Inferior parietal cortex (tissue), 1 donor: ENCODE measurements at regions not wholly inside any gene's neighbourhood (a gene's known extent, or its start where the extent isn't known, plus 50 kb on each side); places are given as distances from the start of the nearest gene placed in this dataset.

Source experiments
- DNase-seq: peaks from one replicate; pipeline ENCODE4 v3.0.0-alpha.2; 2016; ENCODE audit errors: extremely low spot score

DNA sequence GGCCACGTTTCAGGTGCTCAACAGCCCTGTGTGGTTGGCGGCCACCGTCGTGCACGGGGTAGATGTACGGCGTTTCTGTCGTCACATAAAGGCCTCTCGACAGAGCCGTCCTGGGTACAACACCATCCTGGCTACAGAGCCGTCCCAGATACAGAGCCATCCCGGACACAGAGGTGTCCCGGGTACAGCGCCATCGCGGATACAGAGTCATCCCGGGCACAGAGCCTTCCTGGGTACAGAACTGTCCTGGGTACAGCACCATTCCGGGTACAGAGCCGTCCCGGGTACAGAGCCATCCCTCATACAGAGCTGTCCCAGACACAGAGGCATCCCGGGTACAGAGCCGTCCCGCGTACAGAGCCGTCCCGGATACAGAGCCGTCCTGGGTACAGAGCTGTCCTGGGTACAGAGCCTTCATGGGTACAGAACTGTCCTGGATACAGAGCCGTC lies 222.7 kb upstream of the SOX1 start:
- DNase-seq = no peak

DNA sequence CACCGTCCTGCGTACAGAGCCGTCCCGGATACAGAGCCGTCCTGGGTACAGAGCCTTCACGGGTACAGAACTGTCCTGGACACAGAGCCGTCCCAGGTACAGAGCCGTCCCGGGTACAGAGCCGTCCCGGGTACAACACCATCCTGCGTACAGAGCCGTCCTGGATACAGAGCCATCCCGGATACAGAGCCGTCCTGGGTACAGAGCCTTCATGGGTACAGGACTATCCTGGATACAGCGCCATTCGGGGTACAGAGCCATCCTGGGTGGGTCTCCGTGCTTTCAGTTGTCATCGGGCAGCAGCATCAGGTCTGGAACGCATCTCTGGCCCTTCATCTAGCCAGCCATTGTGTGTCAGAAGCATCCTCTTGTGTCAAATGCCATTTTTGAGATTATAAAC lies 222.3 kb upstream of the SOX1 start:
- DNase-seq = no peak

DNA sequence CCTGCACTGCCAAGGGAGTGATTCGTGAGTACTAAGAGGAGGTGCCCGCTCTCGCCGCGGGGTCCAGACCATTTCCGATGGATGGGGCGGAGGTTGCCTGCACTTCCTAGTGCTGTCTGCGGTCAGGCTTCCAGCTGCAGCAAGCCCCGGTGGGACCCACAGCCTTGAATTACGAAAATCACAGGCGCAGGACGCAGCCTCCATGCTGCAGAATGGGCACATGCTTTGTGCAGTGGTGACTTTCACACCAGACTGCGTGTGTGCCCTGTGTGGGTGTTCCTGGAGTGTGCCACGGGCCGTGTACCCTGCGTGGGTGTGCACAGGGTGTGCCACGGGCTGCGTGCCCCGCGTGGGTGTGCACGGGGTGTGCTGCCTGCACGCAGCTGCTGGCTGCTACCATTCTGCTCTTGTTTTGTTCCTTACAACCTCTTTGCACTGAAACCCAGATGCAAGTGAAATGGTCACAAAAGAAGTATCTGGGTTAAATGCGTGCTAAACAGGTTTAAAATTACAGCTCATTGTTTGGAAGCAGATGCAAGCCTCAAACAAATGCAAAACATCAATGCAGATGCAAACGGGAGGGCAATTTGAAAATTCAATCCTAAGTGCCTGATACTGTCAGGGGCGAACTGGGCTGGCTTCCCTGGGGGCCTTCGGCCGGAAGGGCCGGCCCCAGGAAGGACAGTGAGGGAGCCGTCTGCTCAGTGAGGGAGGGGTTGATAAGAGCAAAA lies 221.2 kb upstream of the SOX1 start:
- DNase-seq = no peak

DNA sequence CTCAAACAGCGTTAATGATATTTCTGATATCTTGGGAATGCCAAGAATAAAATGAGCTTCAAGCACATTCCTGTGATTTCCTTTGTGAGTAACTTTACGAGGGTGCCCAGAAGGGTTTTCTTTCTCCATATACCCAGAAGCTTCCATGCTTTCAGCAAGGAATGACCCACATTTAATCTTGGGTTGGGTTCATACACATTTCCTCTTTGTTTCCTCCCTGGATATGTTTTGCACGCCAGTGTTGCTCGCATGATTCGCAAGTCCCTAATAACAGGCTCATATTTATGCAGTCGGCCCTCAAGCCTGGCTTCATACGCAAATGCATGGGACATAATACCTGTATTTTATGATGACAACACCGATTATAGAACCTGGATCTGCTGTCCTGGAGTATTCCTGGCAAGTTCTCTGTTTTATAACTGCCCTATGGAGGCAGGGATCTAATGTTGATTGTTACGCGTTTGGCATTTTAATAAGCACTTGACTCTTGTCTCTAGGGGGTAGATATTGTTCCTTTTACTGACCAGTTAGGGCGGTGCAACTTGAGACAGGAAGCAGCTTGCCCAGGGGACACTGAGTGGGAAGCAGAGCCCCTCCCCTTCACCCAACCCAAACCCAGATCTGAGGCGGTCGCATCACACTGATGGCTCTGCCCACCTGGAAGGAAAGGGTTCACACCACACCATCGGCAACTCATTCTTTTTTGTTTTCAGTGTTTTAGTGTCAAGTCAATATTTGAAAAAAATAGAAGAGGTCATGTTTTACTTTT lies 220.4 kb upstream of the SOX1 start:
- DNase-seq = no peak

DNA sequence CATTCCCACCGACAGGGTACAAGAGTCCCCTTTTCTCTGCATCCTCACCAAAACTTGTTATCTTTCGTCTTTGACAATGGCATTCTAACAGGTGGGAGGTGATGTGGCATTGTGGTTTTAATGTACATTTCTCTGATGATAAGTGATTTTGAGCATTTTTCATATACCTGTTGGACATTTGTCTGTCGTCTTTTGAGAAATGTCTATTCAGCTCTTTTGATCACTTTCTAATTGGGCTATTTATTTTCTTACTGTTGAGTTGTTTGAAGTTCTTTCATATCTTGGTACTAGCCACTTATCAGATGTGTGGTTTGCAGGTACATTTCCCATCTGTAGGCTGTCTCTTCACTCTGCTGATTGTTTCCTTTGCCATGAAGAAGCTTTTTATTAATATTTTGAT lies 219.0 kb upstream of the SOX1 start:
- no peak for DNase-seq

DNA sequence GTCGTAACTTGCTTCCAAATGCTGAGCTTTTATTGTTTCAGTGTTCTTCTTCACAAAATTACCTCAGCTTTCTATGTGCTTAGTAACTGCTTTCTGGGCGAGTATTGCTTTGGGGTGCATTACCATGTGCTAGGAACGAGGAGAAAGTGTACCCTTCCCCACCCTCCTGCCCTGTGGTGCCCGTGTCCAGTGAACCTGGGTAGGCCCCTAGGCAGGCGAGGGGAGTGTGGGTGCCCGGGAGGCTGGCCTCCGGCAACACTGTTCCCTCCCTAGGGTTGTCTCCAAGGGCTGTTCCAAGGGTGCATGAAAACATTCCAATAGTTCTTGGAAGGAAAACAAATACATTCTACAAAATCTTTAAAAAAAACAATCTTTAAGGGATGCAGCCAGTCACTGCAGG lies 216.5 kb upstream of the SOX1 start:
- no peak for DNase-seq

DNA sequence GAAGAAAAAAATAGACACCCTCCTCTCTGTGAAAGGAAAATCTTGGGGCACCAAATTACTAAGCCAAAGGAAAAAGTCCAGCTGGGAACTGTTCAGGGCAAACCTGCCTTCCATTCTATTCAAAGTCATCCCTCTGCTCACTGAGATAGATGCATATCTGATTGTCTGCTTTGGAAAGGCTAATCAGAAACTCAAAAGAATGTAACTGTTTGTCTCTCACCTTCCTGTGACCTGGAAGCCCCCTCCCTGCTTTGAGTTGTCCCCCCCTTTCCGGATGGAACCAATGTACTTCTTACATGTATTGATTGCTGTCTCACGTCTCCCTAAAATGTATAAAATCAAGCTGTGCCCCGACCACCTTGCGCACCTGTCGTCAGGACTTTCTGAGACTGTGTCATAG lies 216.0 kb upstream of the SOX1 start:
- DNase-seq = no peak

DNA sequence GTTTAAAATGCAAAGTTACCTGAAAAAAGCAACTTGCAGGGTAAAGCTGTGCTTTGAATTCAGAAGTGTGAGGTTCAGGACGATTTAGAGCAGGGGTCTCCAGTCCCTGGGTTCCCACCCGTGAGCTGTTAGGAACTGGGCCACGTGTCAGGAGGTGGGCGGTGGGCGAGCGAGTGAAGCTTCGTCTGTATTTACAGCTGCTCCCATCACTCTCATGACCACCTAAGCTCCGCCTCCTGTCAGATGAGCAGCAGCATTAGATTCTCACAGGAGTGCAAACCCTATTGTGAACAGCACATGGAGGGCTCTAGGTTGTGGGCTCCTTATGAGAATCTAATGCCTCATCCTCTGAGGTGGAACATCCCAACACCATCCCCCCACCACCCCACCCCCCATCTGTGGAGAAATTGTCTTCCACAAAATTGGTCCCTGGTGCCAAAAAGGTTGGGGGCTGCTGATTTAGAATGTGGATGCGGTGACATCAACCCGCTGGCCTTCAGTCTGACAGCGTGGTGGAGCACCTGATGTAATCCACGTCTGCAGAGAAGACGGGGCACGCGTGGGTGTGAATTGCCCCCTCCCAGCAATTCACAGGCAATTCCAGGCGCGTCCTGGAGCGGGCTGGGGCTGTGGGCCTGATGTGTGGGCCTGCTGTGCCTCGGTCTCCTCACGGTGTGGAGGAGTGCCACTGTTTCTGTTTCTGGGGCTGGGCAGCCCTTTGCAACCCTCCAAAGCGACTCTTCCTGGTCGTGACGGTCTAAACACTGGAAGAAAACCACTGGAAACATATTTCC lies 214.0 kb upstream of the SOX1 start:
- no peak for DNase-seq

DNA sequence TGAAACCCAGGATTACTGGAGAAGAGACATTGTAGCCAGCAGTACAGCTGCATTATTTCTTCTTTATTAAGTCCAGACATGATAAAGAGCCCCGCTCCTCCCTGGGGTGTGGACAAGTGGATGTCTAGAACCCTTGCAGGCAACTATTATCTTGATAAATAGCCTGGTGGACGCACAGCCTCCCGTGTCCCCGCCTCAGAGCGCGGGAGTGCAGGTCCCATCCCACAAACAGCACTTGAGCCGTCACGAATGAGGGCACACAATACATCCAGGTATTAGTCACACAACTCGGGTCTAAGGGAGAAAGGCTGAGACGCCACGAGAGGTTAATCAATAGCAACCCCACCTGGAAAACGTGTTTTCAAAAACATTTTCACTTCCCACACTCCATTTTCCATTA lies 213.2 kb upstream of the SOX1 start:
- DNase-seq = no peak

DNA sequence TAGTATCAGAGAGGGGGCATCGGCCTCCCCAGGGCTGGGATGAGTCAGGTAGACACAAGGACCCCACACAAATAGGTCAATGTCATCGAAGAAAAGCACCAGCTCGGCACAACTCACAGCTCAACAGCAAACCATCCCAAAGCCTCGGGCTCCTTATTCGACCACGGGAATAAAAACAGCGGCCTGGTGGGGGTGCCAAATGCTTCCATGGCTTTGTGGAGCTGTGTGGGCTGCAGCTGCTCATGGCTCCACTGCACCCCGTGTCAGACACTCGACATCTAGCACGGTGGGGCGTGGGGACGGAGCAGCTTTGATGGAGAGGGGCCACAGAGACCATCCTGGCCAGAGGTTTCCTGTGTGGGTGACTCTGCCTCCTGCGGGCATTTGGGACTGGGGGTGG lies 212.5 kb upstream of the SOX1 start:
- no peak for DNase-seq

DNA sequence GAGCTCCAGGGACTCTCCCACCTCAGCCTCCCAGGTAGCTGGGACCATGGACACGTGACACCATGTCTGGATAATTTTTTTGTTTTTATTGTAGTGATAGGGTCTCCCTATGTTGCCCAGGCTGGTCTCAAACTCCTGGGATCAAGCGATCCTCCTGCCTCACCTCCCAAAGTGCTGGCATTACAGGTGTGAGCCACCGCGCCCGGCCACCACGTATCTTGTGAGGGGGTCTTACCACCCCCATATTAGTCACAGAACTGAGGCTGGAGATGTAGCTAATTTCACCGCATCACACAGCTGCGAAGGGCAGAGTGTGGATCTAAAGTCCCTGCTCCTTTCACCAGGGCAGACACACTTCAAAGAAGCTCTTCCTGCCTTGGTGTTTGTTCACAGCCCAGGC lies 211.8 kb upstream of the SOX1 start:
- no peak for DNase-seq

DNA sequence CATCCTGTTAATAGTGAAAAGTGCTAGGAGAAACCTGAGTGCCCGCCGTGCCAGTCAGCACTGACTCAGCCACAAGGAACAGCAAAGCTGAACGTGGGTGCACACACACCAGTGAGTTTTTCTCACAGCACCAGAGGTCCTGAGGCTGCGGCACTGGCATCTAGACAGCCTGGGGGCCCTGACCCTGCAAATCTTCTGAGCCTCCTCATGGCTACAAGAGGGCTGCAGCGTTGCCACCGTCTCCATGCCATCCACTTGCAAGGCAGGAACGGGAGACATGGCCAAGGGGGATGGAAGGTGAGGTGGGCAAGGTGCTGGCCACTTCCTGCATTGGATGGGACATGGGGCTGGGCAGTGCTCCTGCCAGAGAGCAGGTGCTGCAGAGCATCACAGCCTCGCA lies 211.2 kb upstream of the SOX1 start:
- no peak for DNase-seq

DNA sequence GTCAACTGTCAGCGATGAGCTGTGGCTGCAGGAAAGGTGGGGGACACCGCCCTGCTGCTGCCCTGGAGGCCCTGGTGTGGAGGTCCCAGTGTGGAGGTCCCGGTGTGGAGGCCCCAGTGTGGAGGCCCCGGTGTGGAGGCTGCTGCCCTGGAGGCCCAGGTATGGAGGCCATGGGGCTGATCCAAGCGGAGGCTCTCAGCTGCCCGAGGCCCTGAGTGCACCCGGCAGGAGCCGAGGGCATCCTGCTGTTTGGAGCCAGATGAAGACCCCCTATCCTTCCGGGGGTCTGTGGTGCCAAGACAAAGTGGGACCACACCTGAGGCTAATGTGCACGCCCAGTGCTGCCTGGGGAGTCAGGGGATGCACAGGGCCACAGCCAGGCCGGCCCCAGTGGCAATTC lies 210.4 kb upstream of the SOX1 start:
- no peak for DNase-seq

DNA sequence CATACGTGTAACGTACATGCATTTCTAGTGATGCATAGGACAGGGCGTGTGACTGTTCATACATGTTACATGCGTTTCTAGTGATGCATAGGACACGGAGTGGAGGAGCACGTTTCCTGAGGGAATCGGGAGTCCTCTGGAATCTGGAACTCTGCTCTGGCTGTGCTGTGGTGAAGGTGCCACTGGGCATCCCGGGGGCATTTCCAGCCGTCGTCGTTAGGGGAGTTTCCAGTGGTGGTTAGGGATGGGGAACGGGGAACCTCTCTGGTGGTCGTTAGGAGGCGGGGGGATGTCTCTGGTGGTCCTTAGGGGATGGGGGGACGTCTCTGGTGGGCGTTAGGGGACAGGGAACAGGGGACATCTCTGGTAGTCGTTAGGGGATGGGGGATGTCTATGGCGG lies 209.6 kb upstream of the SOX1 start:
- no peak for DNase-seq

DNA sequence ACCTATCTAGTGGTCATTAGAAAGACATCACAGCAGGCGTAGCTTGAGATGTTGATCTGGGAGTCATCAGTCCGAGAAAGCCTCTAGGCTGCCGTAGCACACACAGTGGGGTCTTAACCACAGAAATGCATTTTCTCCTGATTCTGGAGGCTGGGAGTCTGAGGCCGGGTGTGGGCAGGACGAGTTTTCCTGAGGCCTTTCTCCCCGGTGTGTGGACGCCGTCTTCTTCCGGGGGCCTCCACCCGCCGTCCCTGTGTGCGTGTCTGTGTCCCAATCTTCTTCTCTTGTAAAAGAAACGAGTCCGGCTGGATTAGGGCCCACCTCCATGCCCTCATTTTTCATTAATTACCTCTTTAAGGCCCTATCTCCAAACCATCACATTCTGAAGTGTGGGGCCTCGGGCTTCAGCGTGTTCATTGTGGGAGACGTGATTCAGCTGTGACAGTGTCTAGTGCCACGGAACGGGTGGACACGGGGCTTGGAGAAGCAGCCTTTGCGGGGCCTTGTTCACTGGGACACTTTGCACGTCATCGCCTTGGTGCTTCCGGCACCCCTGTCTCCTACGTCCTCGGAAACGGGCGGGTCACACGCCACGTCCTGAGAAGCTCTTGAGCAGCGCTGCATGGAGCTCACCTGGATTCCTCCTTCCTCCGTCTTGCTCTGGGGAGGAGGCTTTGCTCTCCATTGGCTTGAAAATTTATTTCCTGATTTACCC lies 208.9 kb upstream of the SOX1 start:
- no peak for DNase-seq

DNA sequence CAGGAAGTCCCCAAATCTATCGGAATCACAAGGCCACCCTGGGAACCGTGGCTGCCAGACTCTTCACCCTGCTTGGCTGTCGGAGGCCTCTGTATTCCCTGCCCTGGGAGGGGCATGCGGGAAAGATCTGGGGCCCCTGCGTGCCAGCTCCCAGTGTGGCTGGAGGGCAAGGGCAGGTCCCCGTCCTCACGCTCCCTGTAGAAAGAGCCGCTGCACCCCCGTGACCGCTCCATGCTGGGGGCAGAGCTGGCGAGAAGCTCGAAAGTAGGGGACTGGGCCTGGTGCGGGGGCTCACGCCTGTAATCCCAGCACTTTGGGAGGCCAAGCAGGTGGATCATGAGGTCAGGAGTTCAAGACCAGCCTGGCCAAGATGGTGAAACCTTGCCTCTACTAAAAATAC lies 208.4 kb upstream of the SOX1 start:
- no peak for DNase-seq

DNA sequence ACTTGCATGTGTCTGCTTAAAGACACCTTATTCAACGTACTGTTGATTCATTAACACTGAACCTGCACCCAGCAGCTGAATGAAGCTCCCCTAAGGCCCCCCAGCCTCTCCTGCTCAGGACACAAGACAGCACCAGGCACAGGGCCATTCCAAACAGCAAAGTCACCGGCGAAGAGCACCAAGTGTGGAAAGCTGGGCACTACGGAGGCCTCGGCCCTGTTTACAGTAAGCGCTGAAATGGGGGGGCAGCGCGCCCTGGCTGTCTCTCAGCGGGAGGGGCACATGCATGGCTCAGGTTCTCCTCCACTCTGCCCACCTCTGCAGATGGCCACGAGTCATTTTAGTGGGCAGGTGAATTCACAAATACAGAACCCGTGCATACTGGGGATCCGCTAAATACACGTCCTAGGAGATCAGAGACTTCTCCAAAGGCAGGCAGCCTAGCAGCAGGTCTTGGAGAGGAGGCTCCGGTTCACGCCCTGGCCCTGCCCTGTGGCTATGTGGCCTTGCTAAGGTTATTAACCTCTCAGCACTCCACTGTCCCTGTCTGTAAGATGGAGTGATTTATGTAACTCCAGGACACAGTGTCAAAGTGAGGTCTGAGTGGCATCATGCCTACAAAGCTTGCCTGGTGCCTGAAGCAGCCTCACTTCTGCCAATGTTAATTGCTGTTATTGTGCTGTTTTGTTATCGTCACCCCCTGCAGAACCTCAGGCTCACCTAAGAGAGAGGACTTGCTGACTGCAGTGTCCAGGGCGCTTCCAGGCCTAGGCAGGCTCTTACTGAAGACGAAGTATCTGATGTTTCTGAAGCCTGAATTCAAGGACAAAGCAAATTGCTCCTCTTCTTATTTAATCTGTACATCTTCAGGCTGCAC lies 207.4 kb upstream of the SOX1 start:
- DNase-seq = no peak

DNA sequence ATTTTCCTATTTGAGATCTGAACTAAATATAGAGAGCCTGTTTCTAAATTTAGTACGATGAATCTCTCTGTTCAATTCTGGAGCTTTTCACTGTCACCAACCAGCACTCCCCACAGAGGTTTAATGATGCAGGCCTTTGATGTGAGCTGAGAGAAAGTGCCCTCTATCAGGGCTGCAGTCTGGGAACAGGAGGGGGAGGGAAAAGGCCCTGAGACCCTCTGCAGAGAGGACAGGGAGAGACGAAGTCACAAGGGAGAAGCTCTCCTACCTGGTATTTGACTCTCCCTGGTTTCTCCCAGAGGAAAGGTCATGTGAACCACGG lies 206.8 kb upstream of the SOX1 start:
- DNase-seq = no peak

DNA sequence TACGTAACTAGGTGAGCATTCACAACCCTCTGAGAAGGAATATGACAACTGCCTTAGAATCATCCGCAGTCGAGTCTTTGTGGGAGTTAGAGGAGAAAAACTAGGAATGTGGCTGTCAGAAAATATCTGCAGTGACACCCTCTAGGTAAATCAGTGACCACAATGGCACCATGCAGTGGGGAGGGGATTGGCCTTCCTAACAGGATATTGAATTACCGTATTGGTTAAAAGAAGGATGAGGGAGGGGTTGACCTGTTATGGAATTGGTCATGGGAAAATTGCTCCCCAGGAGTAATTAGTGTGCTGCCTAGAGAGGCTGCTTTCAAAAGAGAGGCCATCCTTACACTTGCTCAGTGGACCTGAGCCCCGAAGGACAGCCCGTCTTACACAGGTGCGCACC lies 205.6 kb upstream of the SOX1 start:
- DNase-seq = no peak

DNA sequence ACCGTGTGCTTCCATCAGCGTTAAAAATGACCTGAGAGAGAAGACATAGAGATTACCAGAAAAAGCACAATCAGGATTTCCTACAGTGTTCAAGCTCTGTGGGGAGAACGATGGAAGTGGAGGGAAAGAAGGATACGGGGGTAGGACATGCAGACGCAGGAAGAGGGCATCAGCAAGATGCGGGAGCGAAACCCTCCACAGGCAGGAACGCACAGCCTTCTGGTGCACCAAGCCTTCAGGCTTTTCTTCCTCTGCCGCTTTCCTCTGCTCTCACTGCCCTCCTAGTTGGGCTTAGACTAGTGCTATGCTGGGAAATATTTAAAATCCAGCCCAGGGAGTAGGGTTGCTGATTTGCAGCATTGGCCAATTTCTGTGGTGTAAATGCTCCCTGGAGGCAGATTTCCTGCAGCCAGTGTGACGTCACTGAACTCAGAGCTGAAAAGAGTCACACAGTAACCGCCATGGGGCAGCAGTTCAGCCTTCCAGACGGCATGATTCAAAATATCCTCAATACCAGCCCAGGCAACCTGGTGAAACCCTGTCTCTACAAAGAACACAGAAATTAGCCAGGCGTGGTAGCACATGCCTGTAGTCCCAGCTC lies 205.1 kb upstream of the SOX1 start:
- no peak for DNase-seq
